IMR-90 (cell line): ENCODE measurements at regions not wholly inside any gene's neighbourhood (a gene's known extent, or its start where the extent isn't known, plus 50 kb on each side); places are given as distances from the start of the nearest gene placed in this dataset.

Experiments used
- ATAC-seq: fragments of 200-7000 bp; cut with Tn5 transposase; 2 replicates; pipeline ENCODE4 v1.9.1; 2020; ENCODE audit warnings: low read depth, mild to moderate bottlenecking, moderate library complexity
- BruUV-seq: library from RNA; stranded (reverse); fragments of 400-500 nt; replicated peaks from 2 replicates; lab custom pipeline; 2021; lab: Mats Ljungman, UMichigan
- CTCF ChIA-PET: fragments of 300-600 bp; formaldehyde crosslinking; extraction: SDS; loops from one replicate; lab custom pipeline; 2021; ENCODE audit warnings: antibody characterized with exemption; lab: Yijun Ruan, JAX
- POLR2A ChIA-PET: fragments of 300-600 bp; sonication (Branson Sonifier 250); formaldehyde crosslinking; loops from one replicate; lab custom pipeline; 2022; ENCODE audit warnings: antibody characterized with exemption; ENCODE audit not compliant: unreplicated experiment; lab: Charles Lee
- DNase-seq: peaks from one replicate; pipeline ENCODE4 v3.0.0; 2013
- H2AFZ ChIP-seq: replicated peaks from 2 replicates; pipeline ENCODE3; 2013; ENCODE audit warnings: low read length, mild to moderate bottlenecking; ENCODE audit not compliant: poor library complexity
- H2AK5ac ChIP-seq: 2 replicates; pipeline ENCODE4 v1.6.1; 2013; ENCODE audit warnings: low read depth, low read length, inconsistent platforms
- H2AK9ac ChIP-seq: replicated peaks from 2 replicates; pipeline ENCODE3; 2013; ENCODE audit warnings: mild to moderate bottlenecking, low read depth, low read length, moderate library complexity; ENCODE audit not compliant: poor library complexity
- H2BK120ac ChIP-seq: 2 replicates; pipeline ENCODE4 v1.6.1; 2013; ENCODE audit warnings: low read depth, low read length, inconsistent platforms
- H2BK15ac ChIP-seq: 3 replicates; pipeline ENCODE4 v1.6.1; 2013; ENCODE audit warnings: low read depth, low read length, inconsistent platforms
- H2BK20ac ChIP-seq: 2 replicates; pipeline ENCODE4 v1.6.1; 2013; ENCODE audit warnings: low read depth, mild to moderate bottlenecking, inconsistent platforms, low read length, moderate library complexity
- H2BK5ac ChIP-seq: 2 replicates; pipeline ENCODE4 v1.6.1; 2013; ENCODE audit warnings: mild to moderate bottlenecking, low read depth, low read length, inconsistent platforms; ENCODE audit not compliant: poor library complexity, severe bottlenecking
- H3K14ac ChIP-seq: replicated peaks from 2 replicates; pipeline ENCODE4 v1.6.1; 2013; ENCODE audit warnings: low read depth, low read length, inconsistent platforms
- H3K18ac ChIP-seq: 2 replicates; pipeline ENCODE4 v1.6.1; 2013; ENCODE audit warnings: low read depth, low read length, control low read depth
- H3K23ac ChIP-seq: 2 replicates; pipeline ENCODE4 v1.6.1; 2013; ENCODE audit warnings: low read depth, low read length, inconsistent platforms
- H3K27ac ChIP-seq: 2 replicates; pipeline ENCODE4 v1.5.1; 2013; ENCODE audit warnings: mild to moderate bottlenecking, control low read depth, low read length; ENCODE audit not compliant: insufficient read depth
- H3K27me3 ChIP-seq: 2 replicates; pipeline ENCODE4 v1.6.1; 2013; ENCODE audit warnings: low read length; ENCODE audit not compliant: control insufficient read depth, insufficient read depth
- H3K36me3 ChIP-seq: 2 replicates; pipeline ENCODE4 v1.6.1; 2013; ENCODE audit warnings: low read length, mixed read lengths; ENCODE audit not compliant: control insufficient read depth, insufficient read depth
- H3K4ac ChIP-seq: 2 replicates; pipeline ENCODE4 v1.6.1; 2013; ENCODE audit warnings: low read depth, low read length, inconsistent platforms
- H3K4me1 ChIP-seq: 2 replicates; pipeline ENCODE4 v1.6.1; 2013; ENCODE audit warnings: low read length, mixed read lengths; ENCODE audit not compliant: control insufficient read depth, insufficient read depth
- H3K4me2 ChIP-seq: 2 replicates; pipeline ENCODE4 v1.6.1; 2013; ENCODE audit warnings: low read depth, mild to moderate bottlenecking, control low read depth, low read length, moderate library complexity
- H3K4me3 ChIP-seq: 2 replicates; pipeline ENCODE4 v1.5.1; 2013; ENCODE audit warnings: low read depth, mild to moderate bottlenecking, control low read depth, low read length, moderate library complexity; ENCODE audit not compliant: insufficient read depth
- H3K56ac ChIP-seq: 2 replicates; pipeline ENCODE4 v1.6.1; 2013; ENCODE audit warnings: low read length, inconsistent platforms; ENCODE audit not compliant: insufficient read depth; ENCODE audit errors: extremely low read depth
- H3K79me1 ChIP-seq, 2 experiments: 2 replicates each; pipeline ENCODE4 v1.6.1; 2013; ENCODE audit warnings: low read length in 2 of 2, inconsistent platforms in 1 of 2, low read depth in 1 of 2
- H3K9ac ChIP-seq: 2 replicates; pipeline ENCODE4 v1.6.1; 2013; ENCODE audit warnings: low read depth, low read length, control low read depth
- H3K9me1 ChIP-seq: 2 replicates; pipeline ENCODE4 v1.6.1; 2013; ENCODE audit warnings: low read length, inconsistent platforms; ENCODE audit not compliant: insufficient read depth
- H3K9me3 ChIP-seq: 2 replicates; pipeline ENCODE4 v1.6.1; 2013; ENCODE audit warnings: low read length; ENCODE audit not compliant: control insufficient read depth, insufficient read depth
- H4K20me1 ChIP-seq: 2 replicates; pipeline ENCODE4 v1.6.1; 2013; ENCODE audit warnings: low read length, inconsistent platforms; ENCODE audit not compliant: insufficient read depth
- H4K5ac ChIP-seq: 2 replicates; pipeline ENCODE4 v1.6.1; 2013; ENCODE audit warnings: mild to moderate bottlenecking, low read depth, low read length, control low read depth
- H4K8ac ChIP-seq, 2 experiments: 2 replicates each; pipeline ENCODE4 v1.6.1; 2013; ENCODE audit warnings: low read depth in 2 of 2, low read length in 2 of 2, control low read depth in 1 of 2, inconsistent platforms in 1 of 2
- H4K91ac ChIP-seq: 2 replicates; pipeline ENCODE4 v1.6.1; 2013; ENCODE audit warnings: low read depth, low read length, inconsistent platforms; ENCODE audit not compliant: insufficient read depth
- CTCF ChIP-seq: conservative IDR thresholded peaks from 2 replicates; pipeline ENCODE4 v1.5.1; 2012; ENCODE audit warnings: mild to moderate bottlenecking, low read depth, low read length, improper control_type of control experiment
- MAZ ChIP-seq: IDR thresholded peaks from 2 replicates; pipeline ENCODE4 v1.6.1; 2012; ENCODE audit warnings: low read depth, mild to moderate bottlenecking, low read length, improper control_type of control experiment, moderate library complexity, borderline replicate concordance
- RAD21 ChIP-seq: IDR thresholded peaks from 2 replicates; pipeline ENCODE4 v1.6.1; 2012; ENCODE audit warnings: low read length, improper control_type of control experiment
- RCOR1 ChIP-seq: IDR thresholded peaks from 2 replicates; pipeline ENCODE4 v1.6.1; 2012; ENCODE audit warnings: mild to moderate bottlenecking, low read length, improper control_type of control experiment; ENCODE audit not compliant: insufficient replicate concordance
- WGBS, 2 experiments: methylation state at CpG; one replicate each; pipeline versions ENCODE4 v1.1.5 to v1.1.7; 2013; ENCODE audit warnings: missing lambda C conversion rate in 2 of 2; ENCODE audit not compliant: insufficient read length in 1 of 2; ENCODE audit errors: extremely low coverage in 2 of 2; 5-methylcytosine and 5-hydroxymethylcytosine counted together
- dilution Hi-C: fragments of 300-500 bp; cut with HindIII; formaldehyde crosslinking; loops from one replicate; pipeline ENCODE4 v1.14.3; 2018; ENCODE audit warnings: low sequenced_read_pairs; ENCODE audit not compliant: unreplicated experiment
- in situ Hi-C: fragments of 300-500 bp; cut with MboI; formaldehyde crosslinking; loops from 3 replicates; pipeline ENCODE4 v1.14.3; 2019; ENCODE audit warnings: low sequenced_read_pairs, inconsistent platforms, mixed read lengths
- intact Hi-C: fragments of 100-400 bp; cut with micrococcal nuclease; formaldehyde crosslinking; loops from 2 replicates; pipeline ENCODE4 v1.10.0; 2022

- H3K9ac ChIP-seq: no peak overlapping the region
- H4K8ac ChIP-seq: no peak overlapping the region
- H2AK5ac ChIP-seq: no peak overlapping the region
- no peak overlapping the region for H3K27ac ChIP-seq
- ChIA-PET CTCF (no interaction called here), POLR2A (no interaction called here)
- H2BK20ac ChIP-seq: no peak overlapping the region
- no peak overlapping the region for H3K4ac ChIP-seq
- no peak overlapping the region for H3K56ac ChIP-seq
- no peaks in the 10 kb centered on the region for H3K36me3 ChIP-seq
- intact Hi-C loops: no loop called here
- no peak overlapping the region for H3K14ac ChIP-seq
- no peak overlapping the region for H4K5ac ChIP-seq
- no peak for TF ChIP-seq MAZ
- no peak for TF ChIP-seq CTCF
- TF ChIP-seq RAD21: no peak
- no peak for TF ChIP-seq RCOR1
- no TSS peak for BruUV-seq
- in situ Hi-C loops: no loop called here
- no peaks in the 10 kb centered on the region for H4K20me1 ChIP-seq
- no peak overlapping the region for H2AFZ ChIP-seq
- H3K23ac ChIP-seq: no peak overlapping the region
- no peak overlapping the region for H3K4me3 ChIP-seq
- H2AK9ac ChIP-seq: no peak overlapping the region
- ATAC-seq (no peak), DNase-seq (no peak)
- H3K4me1 ChIP-seq: no peaks in the 10 kb centered on the region
- no peak overlapping the region for H2BK5ac ChIP-seq
- dilution Hi-C loops: no loop called here
- H4K91ac ChIP-seq: no peak overlapping the region
- no peaks in the 10 kb centered on the region for H3K27me3 ChIP-seq
- no peak overlapping the region for H3K18ac ChIP-seq
- H2BK120ac ChIP-seq: no peak overlapping the region
- no peak overlapping the region for H3K4me2 ChIP-seq
- no peaks in the 10 kb centered on the region for H3K9me1 ChIP-seq
- no CpG with 5 or more reads among the region's 3 CpGs for WGBS, 2 experiments
- H2BK15ac ChIP-seq: no peak overlapping the region
- peaks cover 12% of the 10 kb centered on the region for H3K9me3 ChIP-seq
- H3K79me1 ChIP-seq: no peaks in the 10 kb centered on the region
These were observed 416.1 kb upstream of the CTNND2 start for GRCh38 chr5:12320331-12320730.
